HG03565 (cell line): ENCODE measurements at regions not wholly inside any gene's neighbourhood (a gene's known extent, or its start where the extent isn't known, plus 50 kb on each side); places are given as distances from the start of the nearest gene placed in this dataset.

Experiments
- ATAC-seq: cut with Tn5 transposase; IDR thresholded peaks from one replicate; pipeline ENCODE4 v1.9.1; 2021; ENCODE audit warnings: mild to moderate bottlenecking, moderate library complexity; ENCODE audit not compliant: unreplicated experiment

- ATAC-seq: no peak
These were observed 395.7 kb upstream of the MAP3K7 start for GRCh38 chr6:90982581-90982980.

GRCh38 chr6:90982051-90982450 is 395.2 kb upstream of the MAP3K7 start:
- no peak for ATAC-seq

- peak; percentile 65 for ATAC-seq
These were observed 391.2 kb upstream of the MAP3K7 start for GRCh38 chr6:90978046-90978445.

GRCh38 chr6:90977513-90977912 is 390.6 kb upstream of the MAP3K7 start:
- no peak for ATAC-seq

GRCh38 chr6:90976341-90976740 is 389.5 kb upstream of the MAP3K7 start:
- no peak for ATAC-seq

GRCh38 chr6:90975741-90976140 is 388.9 kb upstream of the MAP3K7 start:
- no peak for ATAC-seq

- ATAC-seq: no peak
These were observed 386.3 kb upstream of the MAP3K7 start for GRCh38 chr6:90973188-90973587.

GRCh38 chr6:90970672-90971071 is 383.8 kb upstream of the MAP3K7 start:
- ATAC-seq: no peak

GRCh38 chr6:90967471-90967870 is 380.6 kb upstream of the MAP3K7 start:
- ATAC-seq: no peak

- no peak for ATAC-seq
These were observed 373.5 kb upstream of the MAP3K7 start for GRCh38 chr6:90960324-90960723.

GRCh38 chr6:90955246-90955645 is 368.4 kb upstream of the MAP3K7 start:
- ATAC-seq: no peak

- no peak for ATAC-seq
These were observed 366.7 kb upstream of the MAP3K7 start for GRCh38 chr6:90953405-90954161.

- no peak for ATAC-seq
These were observed 365.3 kb upstream of the MAP3K7 start for GRCh38 chr6:90952176-90952575.

- no peak for ATAC-seq
These were observed 361.7 kb upstream of the MAP3K7 start for GRCh38 chr6:90948540-90948939.

GRCh38 chr6:90947184-90948064 is 360.6 kb upstream of the MAP3K7 start:
- ATAC-seq: no peak

GRCh38 chr6:90941885-90942284 is 355.0 kb upstream of the MAP3K7 start:
- ATAC-seq: no peak

GRCh38 chr6:90940812-90941481 is 354.1 kb upstream of the MAP3K7 start:
- ATAC-seq: peak; percentile 99

GRCh38 chr6:90939906-90940305 is 353.0 kb upstream of the MAP3K7 start:
- ATAC-seq: no peak

GRCh38 chr6:90938122-90938521 is 351.2 kb upstream of the MAP3K7 start:
- no peak for ATAC-seq

- no peak for ATAC-seq
These were observed 349.4 kb upstream of the MAP3K7 start for GRCh38 chr6:90936286-90936685.

- no peak for ATAC-seq
These were observed 348.1 kb upstream of the MAP3K7 start for GRCh38 chr6:90934966-90935365.

- ATAC-seq: no peak
These were observed 347.2 kb upstream of the MAP3K7 start for GRCh38 chr6:90934081-90934480.
